ENCODE measurements at regions not wholly inside any gene's neighbourhood (a gene's known extent, or its start where the extent isn't known, plus 50 kb on each side); places are given as distances from the start of the nearest gene placed in this dataset.
A peak's percentile ranks its signal among the peaks of the same experiment; 100 is the strongest.

- no peak for TF ChIP-seq CTCF (IDR thresholded peaks at IDR 0.05)
- intact Hi-C loops (cut with DNase I): no loop called here
- ATAC-seq (no peak), DNase-seq (no peak)
- no peaks in the 10 kb centered on the region for H3K36me3 ChIP-seq
- H3K27me3 ChIP-seq (ENCODE audit: low read depth): no peaks in the 10 kb centered on the region
- peaks cover 8% of the 10 kb centered on the region for H3K9me3 ChIP-seq
- H3K27ac ChIP-seq: no peak overlapping the region
- H3K4me1 ChIP-seq: peaks cover 5% of the 10 kb centered on the region
- no peak overlapping the region for H3K4me3 ChIP-seq
Measured at GRCh38 chr7:41867639-41868280, 164.9 kb upstream of the INHBA start.

DNA sequence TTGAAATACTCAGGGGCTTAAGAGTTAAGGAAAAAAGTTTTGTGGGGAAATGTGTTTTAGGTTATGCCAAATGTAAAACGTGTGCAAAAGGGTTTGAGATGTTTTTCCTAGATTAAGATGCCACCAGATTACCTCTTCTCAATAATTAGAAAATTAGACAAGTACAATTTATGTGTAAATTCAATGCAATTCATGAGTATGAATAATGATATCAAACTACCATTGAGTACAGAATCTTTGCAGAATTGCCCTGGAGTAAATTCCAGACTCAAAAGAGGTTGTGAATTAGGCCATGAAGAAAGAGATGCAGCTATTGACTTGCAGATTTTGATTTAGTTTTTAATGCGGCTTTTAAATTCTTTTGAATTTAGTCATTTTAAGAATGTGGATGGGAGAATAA, 159.4 kb upstream of the INHBA start:
- no peak for ATAC-seq
- no peak for DNase-seq
- H3K27me3 ChIP-seq (ENCODE audit: low read depth): no peaks in the 10 kb centered on the region
- no peak overlapping the region for H3K4me3 ChIP-seq
- H3K4me1 ChIP-seq: no peaks in the 10 kb centered on the region
- no peaks in the 10 kb centered on the region for H3K36me3 ChIP-seq
- no peak for TF ChIP-seq CTCF (IDR thresholded peaks at IDR 0.05)
- intact Hi-C loops (cut with DNase I): no loop called here
- no peak overlapping the region for H3K27ac ChIP-seq
- peaks cover 8% of the 10 kb centered on the region for H3K9me3 ChIP-seq

GRCh38 chr7:41861642-41862041, 158.8 kb upstream of the INHBA start:
- no peaks in the 10 kb centered on the region for H3K36me3 ChIP-seq
- peak; percentile 61 for DNase-seq
- intact Hi-C loops (cut with DNase I): no loop called here
- no peaks in the 10 kb centered on the region for H3K4me1 ChIP-seq
- H3K27me3 ChIP-seq (ENCODE audit: low read depth): no peaks in the 10 kb centered on the region
- no peak for TF ChIP-seq CTCF (IDR thresholded peaks at IDR 0.05)
- H3K4me3 ChIP-seq: no peak overlapping the region
- H3K9me3 ChIP-seq: peaks cover 8% of the 10 kb centered on the region
- ATAC-seq: peak; percentile 72
- H3K27ac ChIP-seq: no peak overlapping the region

DNA sequence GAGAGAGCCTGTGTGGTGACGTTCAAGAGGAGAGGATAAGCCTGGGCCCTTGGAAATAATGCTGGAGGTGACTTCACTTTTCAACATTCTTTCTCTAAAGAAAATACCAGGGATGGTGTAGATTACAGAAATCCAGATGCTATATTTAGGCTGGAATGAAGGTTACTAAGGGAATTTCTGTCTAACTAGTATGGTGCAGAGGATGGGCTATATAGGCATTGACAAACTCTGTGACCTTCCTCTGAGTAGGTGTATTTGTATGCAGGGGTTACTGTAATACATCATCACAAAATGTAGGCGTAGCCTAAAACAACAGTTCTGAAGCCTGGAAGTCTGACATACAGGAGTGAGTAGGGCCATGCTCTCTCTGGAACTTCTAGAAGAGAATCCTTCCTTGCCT, 155.3 kb upstream of the INHBA start:
- ATAC-seq (no peak), DNase-seq (no peak)
- no peak overlapping the region for H3K27ac ChIP-seq
- no peaks in the 10 kb centered on the region for H3K36me3 ChIP-seq
- no peaks in the 10 kb centered on the region for H3K9me3 ChIP-seq
- H3K4me1 ChIP-seq: no peaks in the 10 kb centered on the region
- TF ChIP-seq CTCF (IDR thresholded peaks at IDR 0.05): no peak
- no peaks in the 10 kb centered on the region for H3K27me3 ChIP-seq (ENCODE audit: low read depth)
- intact Hi-C loops (cut with DNase I): no loop called here
- no peak overlapping the region for H3K4me3 ChIP-seq

DNA sequence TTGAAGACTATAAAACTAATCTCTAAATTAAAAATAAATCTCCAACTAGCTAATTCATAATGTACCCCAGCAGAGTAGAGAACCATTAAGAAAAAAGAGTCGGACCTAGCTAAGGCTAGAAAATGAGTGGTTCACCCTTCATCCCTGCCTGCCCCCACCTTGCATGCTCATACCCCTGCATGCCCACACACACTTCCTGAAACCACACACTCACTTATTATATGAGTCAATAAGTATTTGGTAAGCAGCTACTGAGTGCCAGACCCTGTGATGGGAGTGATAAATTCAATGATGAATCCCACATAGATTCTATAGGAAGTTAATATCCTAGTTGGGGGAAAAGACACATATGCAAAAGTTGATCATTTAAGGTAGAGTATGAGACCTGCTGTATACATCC, 152.9 kb upstream of the INHBA start:
- TF ChIP-seq CTCF (IDR thresholded peaks at IDR 0.05): no peak
- DNase-seq (no peak), ATAC-seq (peak in 1 of 2 donors; percentile 27)
- Histone ChIP-seq H3K9me3 (no peaks in the 10 kb centered on the region), H3K27me3 (ENCODE audit: low read depth) (no peaks in the 10 kb centered on the region), H3K4me1 (no peaks in the 10 kb centered on the region), H3K36me3 (no peaks in the 10 kb centered on the region), H3K27ac (no peak overlapping the region), H3K4me3 (no peak overlapping the region)
- intact Hi-C loops (cut with DNase I): no loop called here
